ENCODE measurements at regions not wholly inside any gene's neighbourhood (a gene's known extent, or its start where the extent isn't known, plus 50 kb on each side); places are given as distances from the start of the nearest gene placed in this dataset.
"Not testable (repeated sequence)": the region's sequence is repeated elsewhere in the genome, so short reads cannot be mapped to it uniquely, and the experiment has no call there.

- ATAC-seq, result no peak
- no peak overlapping the region for H3K27ac ChIP-seq
- intact Hi-C loops (cut with DNase I; ENCODE audit: low total_unique reads), result no loop called here
Measured at GRCh38 chr18:75714766-75715165, 287.3 kb upstream of the SMIM21 start.

GRCh38 chr18:75712124-75712867 lies 284.8 kb upstream of the SMIM21 start:
- intact Hi-C loops (cut with DNase I; ENCODE audit: low total_unique reads); H3K36me3 ChIP-seq; H3K27me3 ChIP-seq; H3K9me3 ChIP-seq; H3K4me3 ChIP-seq; DNase-seq; H3K27ac ChIP-seq; ATAC-seq; H3K4me1 ChIP-seq: not testable (repeated sequence)
- in situ Hi-C loops (cut with MboI; ENCODE audit: low sequenced_read_pairs in 4 of 4), result loop anchor here in 1 of 4 donors (25.0 kb wide), 1 partner anchor 100 kb away; no protein-coding TSS in a partner anchor

More at GRCh38 chr18:75714766-75715165, 287.3 kb upstream of the SMIM21 start:
- in situ Hi-C loops (cut with MboI; ENCODE audit: low sequenced_read_pairs in 4 of 4), result loop anchor here in 1 of 4 donors (25.0 kb wide), 1 partner anchor 98 kb away; no protein-coding TSS in a partner anchor
- Histone ChIP-seq H3K27me3 (no peaks in the 10 kb centered on the region), H3K36me3 (no peaks in the 10 kb centered on the region), H3K9me3 (no peaks in the 10 kb centered on the region), H3K4me3 (no peak overlapping the region), H3K4me1 (no peaks in the 10 kb centered on the region)
- no peak for DNase-seq
- no peak for TF ChIP-seq POLR2A (IDR thresholded peaks at IDR 0.05)
- no peak for TF ChIP-seq CTCF (IDR thresholded peaks at IDR 0.05 in 4 of 5, conservative IDR thresholded peaks at IDR 0.05 in 1 of 5)

- no peak overlapping the region for H3K27ac ChIP-seq
- no peak for DNase-seq
- no peaks in the 10 kb centered on the region for H3K9me3 ChIP-seq
- H3K36me3 ChIP-seq, result no peaks in the 10 kb centered on the region
- ATAC-seq, result no peak
- H3K4me3 ChIP-seq, result no peak overlapping the region
- TF ChIP-seq POLR2A (IDR thresholded peaks at IDR 0.05) (no peak), CTCF (IDR thresholded peaks at IDR 0.05 in 4 of 5, conservative IDR thresholded peaks at IDR 0.05 in 1 of 5) (no peak)
- in situ Hi-C loops (cut with MboI; ENCODE audit: low sequenced_read_pairs in 4 of 4), result loop anchor here in 1 of 4 donors (25.0 kb wide), 1 partner anchor 112 kb away; no protein-coding TSS in a partner anchor
- H3K27me3 ChIP-seq, result no peaks in the 10 kb centered on the region
- H3K4me1 ChIP-seq, result no peaks in the 10 kb centered on the region
- intact Hi-C loops (cut with DNase I; ENCODE audit: low total_unique reads), result no loop called here
Measured at GRCh38 chr18:75700561-75700960, 273.1 kb upstream of the SMIM21 start.

DNA sequence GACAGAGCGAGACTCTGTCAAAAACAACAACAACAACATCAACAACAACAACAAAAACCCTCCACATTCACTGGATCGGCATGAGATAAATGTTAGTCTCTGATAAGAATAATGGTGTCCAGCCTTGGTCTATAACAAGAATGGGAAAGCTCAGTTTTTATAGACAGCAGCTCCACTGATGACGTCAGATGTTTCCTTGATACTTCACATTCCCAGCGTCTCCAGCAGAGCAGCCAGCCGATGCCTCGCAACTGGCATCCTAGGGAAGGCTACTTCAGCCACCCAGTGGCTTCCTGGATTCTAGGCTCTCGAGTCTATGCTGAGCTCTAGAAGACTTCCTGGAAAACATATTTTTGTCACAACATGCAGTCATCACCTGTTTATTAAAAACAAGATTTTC lies 271.4 kb upstream of the SMIM21 start:
- ATAC-seq (no peak), DNase-seq (no peak)
- no peaks in the 10 kb centered on the region for H3K36me3 ChIP-seq
- no peak overlapping the region for H3K4me3 ChIP-seq
- in situ Hi-C loops (cut with MboI; ENCODE audit: low sequenced_read_pairs in 4 of 4), result no loop called here
- H3K9me3 ChIP-seq, result no peaks in the 10 kb centered on the region
- H3K27me3 ChIP-seq, result no peaks in the 10 kb centered on the region
- intact Hi-C loops (cut with DNase I; ENCODE audit: low total_unique reads), result no loop called here
- no peak overlapping the region for H3K27ac ChIP-seq
- TF ChIP-seq POLR2A (IDR thresholded peaks at IDR 0.05) (no peak), CTCF (IDR thresholded peaks at IDR 0.05 in 4 of 5, conservative IDR thresholded peaks at IDR 0.05 in 1 of 5) (no peak)
- no peaks in the 10 kb centered on the region for H3K4me1 ChIP-seq

DNA sequence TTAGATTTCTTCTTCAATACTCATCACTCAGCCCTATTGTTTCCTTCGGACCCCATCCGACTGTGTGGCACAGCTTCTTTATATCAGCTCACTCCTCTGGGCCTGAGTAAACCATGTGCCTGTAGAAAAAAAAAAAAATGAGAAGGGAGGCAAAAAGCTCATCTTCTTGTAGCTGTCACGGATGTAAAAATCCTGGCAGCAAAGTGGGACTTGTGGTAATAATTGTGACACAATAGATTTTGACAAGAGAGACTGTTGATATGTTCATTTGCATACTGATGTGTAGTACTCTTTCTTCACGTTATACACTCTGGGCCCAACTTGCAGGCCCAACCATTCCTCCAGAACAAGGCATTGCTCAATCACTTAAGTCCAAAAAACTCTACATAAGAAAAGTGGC lies 270.0 kb upstream of the SMIM21 start:
- H3K27ac ChIP-seq, result no peak overlapping the region
- TF ChIP-seq POLR2A (IDR thresholded peaks at IDR 0.05), result no peak
- no peak for TF ChIP-seq CTCF (IDR thresholded peaks at IDR 0.05 in 4 of 5, conservative IDR thresholded peaks at IDR 0.05 in 1 of 5)
- no peaks in the 10 kb centered on the region for H3K9me3 ChIP-seq
- DNase-seq (no peak), ATAC-seq (no peak)
- H3K36me3 ChIP-seq, result no peaks in the 10 kb centered on the region
- intact Hi-C loops (cut with DNase I; ENCODE audit: low total_unique reads) (no loop called here), in situ Hi-C loops (cut with MboI; ENCODE audit: low sequenced_read_pairs in 4 of 4) (no loop called here)
- no peaks in the 10 kb centered on the region for H3K4me1 ChIP-seq
- no peaks in the 10 kb centered on the region for H3K27me3 ChIP-seq
- H3K4me3 ChIP-seq, result no peak overlapping the region
